ENCODE measurements at regions not wholly inside any gene's neighbourhood (a gene's known extent, or its start where the extent isn't known, plus 50 kb on each side); places are given as distances from the start of the nearest gene placed in this dataset.
A peak's percentile ranks its signal among the peaks of the same experiment; 100 is the strongest.

DNA sequence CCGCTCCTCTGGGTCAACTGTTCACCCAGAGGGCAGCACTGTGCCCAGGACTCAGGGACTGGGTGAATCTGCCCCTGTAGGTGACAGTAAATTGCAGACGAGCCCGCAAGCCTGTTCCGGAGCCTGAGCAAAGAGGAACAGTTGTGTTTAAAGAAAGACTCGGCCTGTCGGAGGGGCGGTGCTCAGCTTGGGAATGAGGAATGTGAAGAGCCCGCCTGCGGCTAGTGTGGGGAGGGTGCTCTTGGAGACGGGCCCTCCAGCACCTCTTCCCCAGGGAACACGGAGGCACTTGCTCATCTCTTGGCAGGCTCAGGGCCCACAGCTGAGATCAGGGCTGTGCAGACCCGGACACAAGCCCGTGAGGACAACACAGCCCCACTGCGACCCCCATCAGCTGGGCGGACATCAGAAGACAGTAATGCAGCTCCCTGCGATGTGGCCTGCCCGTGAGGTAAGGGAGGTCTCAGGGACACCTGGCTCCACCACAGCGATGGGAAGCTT, 299.0 kb downstream of the NDUFA10 start:
- Mint-ChIP-seq H3K27ac (no peak overlapping the region), H3K4me3 (no peak overlapping the region), H3K9me3 (no peaks in the 10 kb centered on the region), H3K27me3 (no peaks in the 10 kb centered on the region), H3K36me3 (ENCODE audit: low read depth) (no peaks in the 10 kb centered on the region), H3K4me1 (ENCODE audit: low read depth) (no peaks in the 10 kb centered on the region)
- no peak for TF ChIP-seq CTCF (IDR thresholded peaks at IDR 0.05)
- POLR2A ChIA-PET = no interaction called here
- Histone ChIP-seq H3K9me3 (ENCODE audit: control insufficient read depth in 1 of 2, insufficient read depth in 1 of 2, low read length in 2 of 2) (no peaks in the 10 kb centered on the region), H3K4me1 (ENCODE audit: insufficient read depth, low read length) (peaks cover 13% of the 10 kb centered on the region), H3K4me3 (ENCODE audit: low read length) (no peak overlapping the region), H3K36me3 (ENCODE audit: insufficient read depth, low read length) (no peaks in the 10 kb centered on the region), H3K27me3 (ENCODE audit: control insufficient read depth in 1 of 2, insufficient read depth in 2 of 2, low read length in 2 of 2) (no peaks in the 10 kb centered on the region), H3K27ac (ENCODE audit: low read depth in 1 of 2, low read length in 2 of 2) (no peak overlapping the region)
- DNase-seq = peak in 1 of 14 experiments; percentile 31
- ATAC-seq (ENCODE audit: poor library complexity) = no peak
- CTCF ChIA-PET = no interaction called here
- intact Hi-C loops (cut with DNase I, micrococcal nuclease) = no loop called here

- Histone ChIP-seq H3K9me3 (ENCODE audit: control insufficient read depth in 1 of 2, insufficient read depth in 1 of 2, low read length in 2 of 2) (no peaks in the 10 kb centered on the region), H3K4me3 (ENCODE audit: low read length) (no peak overlapping the region), H3K27me3 (ENCODE audit: control insufficient read depth in 1 of 2, insufficient read depth in 2 of 2, low read length in 2 of 2) (no peaks in the 10 kb centered on the region), H3K36me3 (ENCODE audit: insufficient read depth, low read length) (no peaks in the 10 kb centered on the region), H3K27ac (ENCODE audit: low read depth in 1 of 2, low read length in 2 of 2) (no peak overlapping the region), H3K4me1 (ENCODE audit: insufficient read depth, low read length) (peaks cover 6% of the 10 kb centered on the region)
- ChIA-PET CTCF (no interaction called here), POLR2A (no interaction called here)
- Mint-ChIP-seq H3K27ac (no peak overlapping the region), H3K9me3 (no peaks in the 10 kb centered on the region), H3K36me3 (ENCODE audit: low read depth) (no peaks in the 10 kb centered on the region), H3K4me3 (no peak overlapping the region), H3K27me3 (no peaks in the 10 kb centered on the region), H3K4me1 (ENCODE audit: low read depth) (no peaks in the 10 kb centered on the region)
- no peak for TF ChIP-seq CTCF (IDR thresholded peaks at IDR 0.05)
- intact Hi-C loops (cut with DNase I, micrococcal nuclease) = no loop called here
- DNase-seq = no peak
- no peak for ATAC-seq (ENCODE audit: poor library complexity)
These were observed 299.6 kb downstream of the NDUFA10 start for GRCh38 chr2:239725551-239725890.

DNA sequence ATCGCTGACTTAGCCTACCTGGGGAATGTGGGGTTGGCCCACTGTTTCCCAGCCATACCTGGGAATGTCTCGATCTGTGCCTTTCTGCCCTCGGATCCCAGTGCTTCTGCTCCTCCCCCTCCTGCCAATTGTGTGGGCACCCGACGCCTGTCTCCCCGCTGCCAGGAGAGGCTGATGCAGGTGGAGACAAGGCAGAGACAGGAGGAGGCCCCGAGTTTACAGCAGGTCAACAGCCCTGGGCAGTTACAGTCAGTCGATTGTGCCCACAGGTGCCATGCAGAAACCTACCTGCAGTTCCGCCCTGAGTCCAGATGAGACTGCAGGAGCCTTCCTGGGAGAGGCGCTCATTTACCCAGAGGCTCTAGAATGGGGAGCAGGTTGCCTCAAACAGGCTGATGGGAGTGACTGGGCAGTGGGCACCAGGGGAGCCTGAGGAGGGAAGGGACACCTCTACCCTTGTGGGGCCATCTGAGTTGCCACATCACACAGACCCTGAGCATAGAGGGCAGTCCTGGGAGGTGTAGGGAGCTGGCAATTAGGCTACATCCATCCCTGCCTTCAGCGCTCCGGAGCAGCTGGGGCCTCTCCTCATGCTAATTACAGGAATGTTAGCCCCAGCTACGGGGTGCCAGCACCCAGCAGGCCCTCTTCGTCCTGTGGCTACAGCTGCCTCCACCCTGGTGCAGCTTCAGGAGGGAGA, 300.1 kb downstream of the NDUFA10 start:
- POLR2A ChIA-PET = no interaction called here
- no peak overlapping the region for H3K4me3 ChIP-seq (ENCODE audit: low read length)
- Mint-ChIP-seq H3K36me3 (ENCODE audit: low read depth) (no peaks in the 10 kb centered on the region), H3K4me3 (no peak overlapping the region), H3K4me1 (ENCODE audit: low read depth) (no peaks in the 10 kb centered on the region), H3K9me3 (no peaks in the 10 kb centered on the region), H3K27ac (no peak overlapping the region), H3K27me3 (no peaks in the 10 kb centered on the region)
- H3K9me3 ChIP-seq (ENCODE audit: control insufficient read depth in 1 of 2, insufficient read depth in 1 of 2, low read length in 2 of 2) = no peaks in the 10 kb centered on the region
- CTCF ChIA-PET = no interaction called here
- H3K27me3 ChIP-seq (ENCODE audit: control insufficient read depth in 1 of 2, insufficient read depth in 2 of 2, low read length in 2 of 2) = no peaks in the 10 kb centered on the region
- intact Hi-C loops (cut with DNase I, micrococcal nuclease) = loop anchor here in 1 of 2 experiments (5.0 kb wide), 1 partner anchor 562 kb away; no protein-coding TSS in a partner anchor
- no peak for ATAC-seq (ENCODE audit: poor library complexity)
- TF ChIP-seq CTCF (IDR thresholded peaks at IDR 0.05) = no peak
- peak in 1 of 14 experiments; percentile 25 for DNase-seq
- H3K36me3 ChIP-seq (ENCODE audit: insufficient read depth, low read length) = no peaks in the 10 kb centered on the region
- peaks cover 1% of the 10 kb centered on the region for H3K4me1 ChIP-seq (ENCODE audit: insufficient read depth, low read length)
- H3K27ac ChIP-seq (ENCODE audit: low read depth in 1 of 2, low read length in 2 of 2) = no peak overlapping the region
